SU-DHL-6 (cell line): ENCODE measurements at regions not wholly inside any gene's neighbourhood (a gene's known extent, or its start where the extent isn't known, plus 50 kb on each side); places are given as distances from the start of the nearest gene placed in this dataset.

ENCODE experiments used
- H2AFZ ChIP-seq: fragments of 200-600 bp; sonication (generic); 2 replicates; pipeline ENCODE4 v1.6.1; 2014; ENCODE audit warnings: low read depth, mild to moderate bottlenecking, moderate library complexity, mixed read lengths, antibody characterized with exemption, low read length; ENCODE audit not compliant: severe bottlenecking
- H3F3A ChIP-seq: fragments of 200-600 bp; shearing (Covaris generic); 2 replicates; pipeline ENCODE4 v1.6.0; 2016; ENCODE audit warnings: antibody characterized with exemption, mild to moderate bottlenecking; ENCODE audit not compliant: insufficient read depth
- H3K27ac ChIP-seq: fragments of 200-600 bp; sonication (generic); 2 replicates; pipeline ENCODE4 v1.5.1; 2016; ENCODE audit warnings: low read depth, mild to moderate bottlenecking, low read length, moderate library complexity, mixed read lengths
- H3K27me3 ChIP-seq: fragments of 200-600 bp; sonication (generic), shearing (Covaris generic); 2 replicates; pipeline ENCODE4 v1.6.0; 2014; ENCODE audit warnings: mild to moderate bottlenecking, low read length
- H3K36me3 ChIP-seq: fragments of 200-600 bp; sonication (generic); 2 replicates; pipeline ENCODE4 v1.6.1; 2014; ENCODE audit warnings: mild to moderate bottlenecking, low read length, mixed read lengths
- H3K4me2 ChIP-seq: fragments of 300-600, 200-600 bp; shearing (Covaris generic), sonication (generic); 2 replicates; pipeline ENCODE4 v1.6.0; 2014; ENCODE audit warnings: low read length, low read depth, mild to moderate bottlenecking; ENCODE audit not compliant: poor library complexity, severe bottlenecking
- H3K4me3 ChIP-seq: fragments of 200-600 bp; sonication (generic); 2 replicates; pipeline ENCODE4 v1.5.1; 2014; ENCODE audit warnings: antibody characterized with exemption, low read length, mild to moderate bottlenecking, mixed read lengths; ENCODE audit not compliant: insufficient read depth, poor library complexity, severe bottlenecking
- H3K79me2 ChIP-seq: fragments of 200-600 bp; sonication (generic); 2 replicates; pipeline ENCODE4 v1.6.1; 2014; ENCODE audit warnings: mild to moderate bottlenecking, low read length, moderate library complexity; ENCODE audit not compliant: insufficient read depth
- H3K9ac ChIP-seq: fragments of 200-600 bp; sonication (generic); 2 replicates; pipeline ENCODE4 v1.7.0; 2014; ENCODE audit warnings: mild to moderate bottlenecking, low read length
- H3K9me2 ChIP-seq: fragments of 200-600 bp; sonication (generic); replicated peaks from 2 replicates; pipeline ENCODE4 v1.6.1; 2014; ENCODE audit warnings: low read length; ENCODE audit not compliant: insufficient read depth
- H3K9me3 ChIP-seq: fragments of 200-600 bp; sonication (generic); 2 replicates; pipeline ENCODE4 v1.6.1; 2014; ENCODE audit warnings: low read length, mixed read lengths; ENCODE audit not compliant: insufficient read depth
- H4K20me1 ChIP-seq: fragments of 200-600 bp; sonication (generic); 2 replicates; pipeline ENCODE4 v1.6.1; 2014; ENCODE audit warnings: low read depth, mild to moderate bottlenecking, antibody characterized with exemption, low read length, moderate library complexity, mixed read lengths
- EZH2phosphoT487 ChIP-seq: fragments of 200-600 bp; sonication (generic), shearing (Covaris generic); conservative IDR thresholded peaks from 2 replicates; pipeline ENCODE4 v1.6.1; 2018; ENCODE audit warnings: mild to moderate bottlenecking, antibody characterized with exemption, low read length, moderate library complexity, mixed read lengths
- TF ChIP-seq, protein P1 (sequence below): fragments of 200-600 bp; sonication (generic); IDR thresholded peaks from one replicate; pipeline ENCODE4 v1.5.1; 2017; ENCODE audit warnings: antibody characterized with exemption, mild to moderate bottlenecking, low read length, moderate library complexity; ENCODE audit not compliant: insufficient read depth, poor library complexity, severe bottlenecking

DNA sequence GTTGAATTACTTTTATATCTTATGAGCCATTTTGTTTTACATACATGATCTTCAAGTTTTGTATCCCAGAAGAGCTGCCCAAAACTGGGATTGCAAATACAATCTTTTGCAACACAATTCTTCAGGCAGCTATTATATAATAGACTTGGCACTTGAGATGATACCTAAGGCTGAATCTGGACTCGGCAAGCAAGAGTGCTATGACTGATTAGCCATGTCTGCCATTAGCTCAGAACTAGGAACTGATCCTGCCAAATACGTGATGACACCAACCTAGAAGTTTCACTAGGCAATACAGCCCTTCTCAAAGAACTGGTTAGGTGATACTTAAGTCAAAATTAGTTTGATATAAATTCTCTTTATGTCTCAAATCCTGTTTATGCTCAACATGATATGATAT is 619.6 kb downstream of the CPS1 start:
- no peak overlapping the region for H3K4me3 ChIP-seq
- H3K27ac ChIP-seq, result no peak overlapping the region
- H3K9me3 ChIP-seq, result no peaks in the 10 kb centered on the region
- H3K4me2 ChIP-seq, result no peak overlapping the region
- TF ChIP-seq EZH2phosphoT487, result no peak
- TF ChIP-seq, protein P1, sequence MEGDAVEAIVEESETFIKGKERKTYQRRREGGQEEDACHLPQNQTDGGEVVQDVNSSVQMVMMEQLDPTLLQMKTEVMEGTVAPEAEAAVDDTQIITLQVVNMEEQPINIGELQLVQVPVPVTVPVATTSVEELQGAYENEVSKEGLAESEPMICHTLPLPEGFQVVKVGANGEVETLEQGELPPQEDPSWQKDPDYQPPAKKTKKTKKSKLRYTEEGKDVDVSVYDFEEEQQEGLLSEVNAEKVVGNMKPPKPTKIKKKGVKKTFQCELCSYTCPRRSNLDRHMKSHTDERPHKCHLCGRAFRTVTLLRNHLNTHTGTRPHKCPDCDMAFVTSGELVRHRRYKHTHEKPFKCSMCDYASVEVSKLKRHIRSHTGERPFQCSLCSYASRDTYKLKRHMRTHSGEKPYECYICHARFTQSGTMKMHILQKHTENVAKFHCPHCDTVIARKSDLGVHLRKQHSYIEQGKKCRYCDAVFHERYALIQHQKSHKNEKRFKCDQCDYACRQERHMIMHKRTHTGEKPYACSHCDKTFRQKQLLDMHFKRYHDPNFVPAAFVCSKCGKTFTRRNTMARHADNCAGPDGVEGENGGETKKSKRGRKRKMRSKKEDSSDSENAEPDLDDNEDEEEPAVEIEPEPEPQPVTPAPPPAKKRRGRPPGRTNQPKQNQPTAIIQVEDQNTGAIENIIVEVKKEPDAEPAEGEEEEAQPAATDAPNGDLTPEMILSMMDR, result no peak
- no peaks in the 10 kb centered on the region for H3K36me3 ChIP-seq
- H3K79me2 ChIP-seq, result no peaks in the 10 kb centered on the region
- H3K27me3 ChIP-seq, result no peaks in the 10 kb centered on the region
- H4K20me1 ChIP-seq, result no peaks in the 10 kb centered on the region
- no peaks in the 10 kb centered on the region for H3F3A ChIP-seq
- no peak overlapping the region for H2AFZ ChIP-seq
- no peak overlapping the region for H3K9ac ChIP-seq
- H3K9me2 ChIP-seq, result no peaks in the 10 kb centered on the region

- H3K9ac ChIP-seq, result no peak overlapping the region
- no peaks in the 10 kb centered on the region for H3K36me3 ChIP-seq
- H3K4me3 ChIP-seq, result no peak overlapping the region
- no peaks in the 10 kb centered on the region for H3K9me2 ChIP-seq
- H3K4me2 ChIP-seq, result no peak overlapping the region
- H3K9me3 ChIP-seq, result no peaks in the 10 kb centered on the region
- H3K27ac ChIP-seq, result no peak overlapping the region
- H3K27me3 ChIP-seq, result no peaks in the 10 kb centered on the region
- H4K20me1 ChIP-seq, result no peaks in the 10 kb centered on the region
- H2AFZ ChIP-seq, result no peak overlapping the region
- no peaks in the 10 kb centered on the region for H3K79me2 ChIP-seq
- no peaks in the 10 kb centered on the region for H3F3A ChIP-seq
- TF ChIP-seq, protein P1, result no peak
- TF ChIP-seq EZH2phosphoT487, result no peak
These were observed 620.2 kb downstream of the CPS1 start for GRCh38 chr2:211176514-211177141.

- TF ChIP-seq, protein P1, result no peak
- no peak overlapping the region for H2AFZ ChIP-seq
- no peak overlapping the region for H3K27ac ChIP-seq
These were observed 625.2 kb downstream of the CPS1 start for GRCh38 chr2:211181626-211182025.

More at GRCh38 chr2:211181626-211182025, 625.2 kb downstream of the CPS1 start:
- Histone ChIP-seq H3K36me3 (no peaks in the 10 kb centered on the region), H3K4me3 (no peak overlapping the region), H4K20me1 (no peaks in the 10 kb centered on the region), H3K4me2 (no peak overlapping the region), H3K27me3 (no peaks in the 10 kb centered on the region), H3K9ac (no peak overlapping the region), H3K79me2 (no peaks in the 10 kb centered on the region), H3K9me3 (no peaks in the 10 kb centered on the region), H3F3A (no peaks in the 10 kb centered on the region), H3K9me2 (no peaks in the 10 kb centered on the region)
